ENCODE measurements at regions not wholly inside any gene's neighbourhood (a gene's known extent, or its start where the extent isn't known, plus 50 kb on each side); places are given as distances from the start of the nearest gene placed in this dataset.

- TF ChIP-seq CTCF (IDR thresholded peaks at IDR 0.05) (no peak), POLR2A (IDR thresholded peaks at IDR 0.05) (no peak)
Observed at GRCh38 chr14:48618057-48618456, 942.7 kb upstream of the MDGA2 start.

Data from ovary (tissue), 3 donors.